ENCODE measurements at regions not wholly inside any gene's neighbourhood (a gene's known extent, or its start where the extent isn't known, plus 50 kb on each side); places are given as distances from the start of the nearest gene placed in this dataset.

GRCh38 chr16:6600167-6600566 lies 732.5 kb upstream of the RBFOX1 start:
- TF ChIP-seq TEAD4 (IDR thresholded peaks at IDR 0.05) = no peak
- TF ChIP-seq TCF12 (IDR thresholded peaks at IDR 0.05; ENCODE audit: low read depth) = no peak
- TF ChIP-seq YY1 (IDR thresholded peaks at IDR 0.05; ENCODE audit: low read depth) = no peak
- no peak for TF ChIP-seq EP300 (IDR thresholded peaks at IDR 0.05; ENCODE audit: borderline replicate concordance)
- TF ChIP-seq REST (IDR thresholded peaks at IDR 0.05; ENCODE audit: low read depth) = no peak
- TF ChIP-seq TAF1 (IDR thresholded peaks at IDR 0.05; ENCODE audit: low read depth) = no peak
- TF ChIP-seq FOXM1 (IDR thresholded peaks at IDR 0.05; ENCODE audit: borderline replicate concordance, low read depth) = no peak
- no peak for TF ChIP-seq CEBPB (IDR thresholded peaks at IDR 0.05)
- TF ChIP-seq RAD21 (IDR thresholded peaks at IDR 0.05; ENCODE audit: low read depth) = no peak
- no peak for TF ChIP-seq MAX (IDR thresholded peaks at IDR 0.05)
- no peak for TF ChIP-seq ZBTB7A (IDR thresholded peaks at IDR 0.05; ENCODE audit: low read depth)

Measured in Ishikawa (cell line).